ENCODE measurements at regions not wholly inside any gene's neighbourhood (a gene's known extent, or its start where the extent isn't known, plus 50 kb on each side); places are given as distances from the start of the nearest gene placed in this dataset.

- ATAC-seq (no peak), DNase-seq (no peak)
- H3K9me3 Mint-ChIP-seq: no peaks in the 10 kb centered on the region
- no peaks in the 10 kb centered on the region for H3K27me3 Mint-ChIP-seq (ENCODE audit: low read depth)
- H3K36me3 Mint-ChIP-seq (ENCODE audit: insufficient read depth): no peaks in the 10 kb centered on the region
- no peaks in the 10 kb centered on the region for H3K4me1 Mint-ChIP-seq (ENCODE audit: low read depth)
- H3K4me3 Mint-ChIP-seq: no peak overlapping the region
Observed at GRCh38 chr3:168314166-168314565, 218.4 kb upstream of the GOLIM4 start.

DNA sequence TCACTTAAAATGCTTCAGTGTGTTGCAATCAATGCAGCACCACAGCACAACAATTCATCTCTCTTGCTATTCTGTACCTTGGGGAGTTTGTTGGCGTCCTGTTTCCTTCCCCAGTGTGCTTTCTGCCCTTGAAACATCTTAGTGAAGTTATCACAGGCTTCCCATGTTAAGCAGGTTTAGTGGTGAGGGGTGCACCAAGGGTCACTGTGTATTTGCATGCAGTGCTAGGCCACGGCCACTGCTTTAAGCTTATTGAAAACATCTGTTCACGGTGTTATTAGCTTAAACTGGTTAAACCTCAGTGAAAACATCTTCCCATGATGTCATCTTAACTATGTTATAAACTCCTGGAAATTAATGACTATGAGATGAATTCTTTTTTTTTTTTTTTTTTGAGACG is 217.3 kb upstream of the GOLIM4 start:
- H3K36me3 Mint-ChIP-seq (ENCODE audit: insufficient read depth): no peaks in the 10 kb centered on the region

DNA sequence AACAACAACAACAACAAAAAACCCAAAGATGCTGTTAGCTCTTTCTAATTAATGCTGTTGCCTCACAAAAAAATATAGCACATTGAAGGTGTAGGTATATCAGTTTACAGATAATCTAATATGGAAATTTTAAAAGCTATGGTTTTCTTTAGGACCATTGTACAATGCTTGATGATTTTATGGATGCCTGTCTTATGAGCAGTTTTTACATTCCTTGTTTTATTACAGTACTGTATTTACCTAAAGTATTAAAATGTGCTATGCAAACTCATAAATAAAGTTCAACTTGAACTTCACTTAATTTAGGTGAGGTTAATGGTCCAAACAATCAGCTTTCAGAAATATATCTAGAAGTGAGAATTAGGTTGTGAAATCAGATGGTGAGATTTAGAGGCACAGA is 212.2 kb upstream of the GOLIM4 start:
- no peak for ATAC-seq
- H3K36me3 Mint-ChIP-seq (ENCODE audit: insufficient read depth): no peaks in the 10 kb centered on the region

More for the DNA sequence above, 217.3 kb upstream of the GOLIM4 start:
- H3K4me1 Mint-ChIP-seq (ENCODE audit: low read depth): no peaks in the 10 kb centered on the region
- H3K27me3 Mint-ChIP-seq (ENCODE audit: low read depth): no peaks in the 10 kb centered on the region
- DNase-seq: no peak
- no peak overlapping the region for H3K4me3 Mint-ChIP-seq
- H3K9me3 Mint-ChIP-seq: no peaks in the 10 kb centered on the region
- ATAC-seq: no peak

GRCh38 chr3:168295027-168295426 is 199.3 kb upstream of the GOLIM4 start:
- H3K27me3 Mint-ChIP-seq (ENCODE audit: low read depth): no peaks in the 10 kb centered on the region
- no peak overlapping the region for H3K4me3 Mint-ChIP-seq
- peaks cover 6% of the 10 kb centered on the region for H3K9me3 Mint-ChIP-seq
- DNase-seq: no peak
- no peak for ATAC-seq
- H3K4me1 Mint-ChIP-seq (ENCODE audit: low read depth): no peaks in the 10 kb centered on the region
- H3K36me3 Mint-ChIP-seq (ENCODE audit: insufficient read depth): no peaks in the 10 kb centered on the region

More for the DNA sequence above, 212.2 kb upstream of the GOLIM4 start:
- no peaks in the 10 kb centered on the region for H3K9me3 Mint-ChIP-seq
- no peak overlapping the region for H3K4me3 Mint-ChIP-seq
- H3K27me3 Mint-ChIP-seq (ENCODE audit: low read depth): no peaks in the 10 kb centered on the region
- H3K4me1 Mint-ChIP-seq (ENCODE audit: low read depth): no peaks in the 10 kb centered on the region
- no peak for DNase-seq

- H3K4me1 Mint-ChIP-seq (ENCODE audit: low read depth): no peaks in the 10 kb centered on the region
- DNase-seq (no peak), ATAC-seq (no peak)
- no peak overlapping the region for H3K4me3 Mint-ChIP-seq
- no peaks in the 10 kb centered on the region for H3K36me3 Mint-ChIP-seq (ENCODE audit: insufficient read depth)
- H3K27me3 Mint-ChIP-seq (ENCODE audit: low read depth): no peaks in the 10 kb centered on the region
- peaks cover 2% of the 10 kb centered on the region for H3K9me3 Mint-ChIP-seq
Observed at GRCh38 chr3:168292296-168292695, 196.6 kb upstream of the GOLIM4 start.

GRCh38 chr3:168289471-168290008 is 193.8 kb upstream of the GOLIM4 start:
- ATAC-seq (no peak), DNase-seq (no peak)
- Mint-ChIP-seq H3K36me3 (ENCODE audit: insufficient read depth) (no peaks in the 10 kb centered on the region), H3K4me3 (no peak overlapping the region), H3K9me3 (no peaks in the 10 kb centered on the region), H3K4me1 (ENCODE audit: low read depth) (no peaks in the 10 kb centered on the region), H3K27me3 (ENCODE audit: low read depth) (no peaks in the 10 kb centered on the region)

GRCh38 chr3:168288511-168289401 is 193.0 kb upstream of the GOLIM4 start:
- H3K27me3 Mint-ChIP-seq (ENCODE audit: low read depth): no peaks in the 10 kb centered on the region
- no peaks in the 10 kb centered on the region for H3K9me3 Mint-ChIP-seq
- ATAC-seq (no peak), DNase-seq (no peak)
- no peak overlapping the region for H3K4me3 Mint-ChIP-seq
- no peaks in the 10 kb centered on the region for H3K4me1 Mint-ChIP-seq (ENCODE audit: low read depth)
- no peaks in the 10 kb centered on the region for H3K36me3 Mint-ChIP-seq (ENCODE audit: insufficient read depth)

GRCh38 chr3:168285506-168285905 is 189.8 kb upstream of the GOLIM4 start:
- no peak overlapping the region for H3K4me3 Mint-ChIP-seq
- H3K9me3 Mint-ChIP-seq: no peaks in the 10 kb centered on the region
- DNase-seq (no peak), ATAC-seq (no peak)
- no peaks in the 10 kb centered on the region for H3K4me1 Mint-ChIP-seq (ENCODE audit: low read depth)
- H3K27me3 Mint-ChIP-seq (ENCODE audit: low read depth): no peaks in the 10 kb centered on the region
- H3K36me3 Mint-ChIP-seq (ENCODE audit: insufficient read depth): no peaks in the 10 kb centered on the region

DNA sequence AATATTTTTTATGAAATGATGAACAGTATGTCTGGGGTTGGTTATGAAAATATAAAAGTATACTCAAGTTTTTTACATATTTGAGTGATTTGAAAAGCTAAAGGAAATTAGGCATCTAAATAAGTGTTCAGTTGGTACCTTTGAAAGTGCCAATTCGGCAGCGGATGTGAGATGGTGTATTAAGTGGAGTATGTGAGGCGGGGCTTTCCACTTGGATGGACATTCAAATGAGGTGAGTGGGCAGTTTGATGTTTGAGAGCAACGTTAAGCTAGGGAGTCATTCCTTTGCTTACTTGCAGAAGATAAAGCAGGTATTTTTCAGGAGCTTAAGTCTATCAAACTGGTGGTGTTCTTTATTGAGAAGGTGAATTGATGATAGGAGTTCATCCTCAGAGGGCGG is 189.0 kb upstream of the GOLIM4 start:
- DNase-seq (no peak), ATAC-seq (no peak)
- Mint-ChIP-seq H3K4me1 (ENCODE audit: low read depth) (no peaks in the 10 kb centered on the region), H3K4me3 (no peak overlapping the region), H3K36me3 (ENCODE audit: insufficient read depth) (no peaks in the 10 kb centered on the region), H3K9me3 (no peaks in the 10 kb centered on the region), H3K27me3 (ENCODE audit: low read depth) (no peaks in the 10 kb centered on the region)

DNA sequence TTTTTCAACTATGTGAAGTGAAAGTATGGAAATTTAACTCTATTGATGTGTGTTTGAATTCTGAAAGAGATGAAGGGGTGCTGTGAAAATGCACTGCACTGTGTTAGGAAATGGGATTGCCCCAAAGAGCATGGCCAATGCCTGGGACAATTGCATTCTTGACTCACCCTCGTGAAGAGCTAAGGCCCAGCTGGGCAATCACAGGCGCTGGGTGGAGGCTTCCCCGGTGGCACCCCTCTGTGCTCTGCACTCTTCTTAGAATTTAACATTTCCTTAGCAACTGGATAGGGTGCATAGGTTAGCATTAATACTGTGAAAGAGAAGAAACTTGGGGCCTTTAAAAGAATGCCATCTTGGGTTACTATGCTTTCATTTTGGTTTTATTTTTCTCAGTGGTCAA is 179.9 kb upstream of the GOLIM4 start:
- no peaks in the 10 kb centered on the region for H3K36me3 Mint-ChIP-seq (ENCODE audit: insufficient read depth)
- H3K27me3 Mint-ChIP-seq (ENCODE audit: low read depth): no peaks in the 10 kb centered on the region
- H3K4me1 Mint-ChIP-seq (ENCODE audit: low read depth): no peaks in the 10 kb centered on the region
- ATAC-seq (no peak), DNase-seq (no peak)
- H3K4me3 Mint-ChIP-seq: no peak overlapping the region
- no peaks in the 10 kb centered on the region for H3K9me3 Mint-ChIP-seq

- no peaks in the 10 kb centered on the region for H3K36me3 Mint-ChIP-seq (ENCODE audit: insufficient read depth)
- no peaks in the 10 kb centered on the region for H3K4me1 Mint-ChIP-seq (ENCODE audit: low read depth)
- H3K4me3 Mint-ChIP-seq: no peak overlapping the region
- H3K27me3 Mint-ChIP-seq (ENCODE audit: low read depth): no peaks in the 10 kb centered on the region
- H3K9me3 Mint-ChIP-seq: no peaks in the 10 kb centered on the region
- DNase-seq (no peak), ATAC-seq (no peak)
Observed at GRCh38 chr3:168273917-168274316, 178.2 kb upstream of the GOLIM4 start.

DNA sequence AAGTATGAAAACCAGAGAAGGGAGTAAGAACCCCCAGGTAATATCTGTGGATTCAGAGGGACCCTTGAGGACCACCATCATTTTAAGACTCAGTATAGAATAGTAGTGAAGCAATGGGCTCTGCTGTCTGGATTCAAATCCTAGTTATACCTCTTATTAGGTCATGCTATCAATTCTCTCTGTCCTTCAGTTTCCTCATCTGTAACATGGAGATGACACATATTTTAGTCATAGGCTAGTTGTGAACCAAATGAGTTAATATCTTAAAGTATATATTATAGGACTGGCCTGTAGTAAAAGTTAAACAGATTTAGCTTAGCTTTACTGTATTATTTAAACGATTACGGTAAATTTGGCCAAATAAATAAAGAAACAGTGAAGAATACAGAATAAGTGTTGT is 177.3 kb upstream of the GOLIM4 start:
- DNase-seq (no peak), ATAC-seq (no peak)
- no peaks in the 10 kb centered on the region for H3K36me3 Mint-ChIP-seq (ENCODE audit: insufficient read depth)

GRCh38 chr3:168272343-168272985 is 176.7 kb upstream of the GOLIM4 start:
- ATAC-seq: no peak
- Mint-ChIP-seq H3K27me3 (ENCODE audit: low read depth) (no peaks in the 10 kb centered on the region), H3K4me3 (no peak overlapping the region), H3K9me3 (no peaks in the 10 kb centered on the region), H3K36me3 (ENCODE audit: insufficient read depth) (no peaks in the 10 kb centered on the region), H3K4me1 (ENCODE audit: low read depth) (no peaks in the 10 kb centered on the region)
- DNase-seq: no peak

More for the DNA sequence above, 177.3 kb upstream of the GOLIM4 start:
- no peaks in the 10 kb centered on the region for H3K9me3 Mint-ChIP-seq
- H3K4me3 Mint-ChIP-seq: no peak overlapping the region
- no peaks in the 10 kb centered on the region for H3K27me3 Mint-ChIP-seq (ENCODE audit: low read depth)
- H3K4me1 Mint-ChIP-seq (ENCODE audit: low read depth): no peaks in the 10 kb centered on the region

GRCh38 chr3:168271932-168272331 is 176.2 kb upstream of the GOLIM4 start:
- Mint-ChIP-seq H3K36me3 (ENCODE audit: insufficient read depth) (no peaks in the 10 kb centered on the region), H3K27me3 (ENCODE audit: low read depth) (no peaks in the 10 kb centered on the region), H3K4me1 (ENCODE audit: low read depth) (no peaks in the 10 kb centered on the region), H3K9me3 (no peaks in the 10 kb centered on the region), H3K4me3 (no peak overlapping the region)
- ATAC-seq: no peak
- no peak for DNase-seq

GRCh38 chr3:168269001-168269400 is 173.3 kb upstream of the GOLIM4 start:
- Mint-ChIP-seq H3K4me3 (no peak overlapping the region), H3K9me3 (no peaks in the 10 kb centered on the region), H3K27me3 (ENCODE audit: low read depth) (no peaks in the 10 kb centered on the region), H3K36me3 (ENCODE audit: insufficient read depth) (no peaks in the 10 kb centered on the region), H3K4me1 (ENCODE audit: low read depth) (no peaks in the 10 kb centered on the region)
- ATAC-seq: no peak
- DNase-seq: no peak
